H54 (cell line): ENCODE measurements at regions not wholly inside any gene's neighbourhood (a gene's known extent, or its start where the extent isn't known, plus 50 kb on each side); places are given as distances from the start of the nearest gene placed in this dataset.
"Not testable (repeated sequence)": the region's sequence is repeated elsewhere in the genome, so short reads cannot be mapped to it uniquely, and the experiment has no call there.

Experiments
- DNase-seq: peaks from one replicate; pipeline ENCODE4 v3.0.0; 2011; ENCODE audit warnings: low spot score, mixed read lengths; ENCODE audit not compliant: insufficient read length
- FAIRE-seq: peaks from 3 replicates; lab custom pipeline; 2011; peaks lifted over from hg19 to GRCh38; lab: Jason Lieb, UNC
- POLR2A ChIP-seq: IDR thresholded peaks from 2 replicates; pipeline ENCODE4 v1.6.1; 2011; ENCODE audit warnings: low read depth, mild to moderate bottlenecking, low read length

DNA sequence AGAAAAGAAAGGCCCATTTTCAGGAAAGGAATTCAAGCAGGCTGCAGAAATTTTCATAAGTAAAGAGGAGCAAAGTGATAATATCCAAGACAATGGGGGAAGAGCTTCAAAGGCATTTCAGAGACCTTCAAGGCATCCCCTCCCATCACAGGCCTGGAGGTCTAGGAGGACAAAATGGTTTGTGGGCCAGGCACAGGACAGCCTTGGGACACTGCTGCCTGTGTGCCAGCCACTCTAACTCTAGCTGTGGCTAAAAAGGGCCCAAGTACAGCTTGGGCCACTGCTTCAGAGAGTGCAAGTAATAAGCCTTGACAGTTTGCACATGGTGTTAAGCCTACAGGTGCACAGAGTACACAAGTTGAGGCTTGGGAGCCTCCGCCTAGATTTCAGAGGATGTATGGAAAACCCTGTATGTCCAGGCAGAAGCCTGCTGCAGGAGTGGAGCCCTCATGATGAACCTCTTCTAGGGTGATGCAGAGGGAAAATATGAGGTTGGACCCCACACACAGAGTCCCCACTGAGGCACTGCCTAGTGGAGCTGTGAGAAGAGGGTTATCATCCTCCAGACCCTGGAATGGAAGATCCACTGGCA, 51.8 kb upstream of the ZSWIM5 start:
- DNase-seq (no peak), FAIRE-seq (no peak)
- no peak for TF ChIP-seq POLR2A

GRCh38 chr1:45259053-45259452, 52.6 kb upstream of the ZSWIM5 start:
- no peak for FAIRE-seq
- TF ChIP-seq POLR2A: no peak
- DNase-seq: no peak

DNA sequence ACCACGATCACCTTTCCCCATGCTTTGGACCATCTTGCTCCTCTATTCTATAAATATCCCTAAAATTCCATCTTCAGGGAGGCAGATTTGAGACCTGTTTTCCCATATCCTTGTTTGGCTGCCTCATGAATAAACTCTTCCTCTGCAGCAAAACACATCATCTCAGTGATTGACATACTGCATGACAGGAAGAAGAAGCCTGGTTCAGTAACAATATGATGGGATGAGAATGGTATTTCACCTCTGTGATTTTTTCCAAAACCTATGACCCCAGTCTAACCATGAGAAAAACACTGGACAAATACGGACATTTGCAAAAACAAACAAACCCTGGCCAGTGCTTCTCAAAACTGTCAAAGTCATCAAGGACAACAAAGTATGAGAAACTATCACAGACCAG, 53.8 kb upstream of the ZSWIM5 start:
- no peak for TF ChIP-seq POLR2A
- DNase-seq: no peak
- FAIRE-seq: no peak

DNA sequence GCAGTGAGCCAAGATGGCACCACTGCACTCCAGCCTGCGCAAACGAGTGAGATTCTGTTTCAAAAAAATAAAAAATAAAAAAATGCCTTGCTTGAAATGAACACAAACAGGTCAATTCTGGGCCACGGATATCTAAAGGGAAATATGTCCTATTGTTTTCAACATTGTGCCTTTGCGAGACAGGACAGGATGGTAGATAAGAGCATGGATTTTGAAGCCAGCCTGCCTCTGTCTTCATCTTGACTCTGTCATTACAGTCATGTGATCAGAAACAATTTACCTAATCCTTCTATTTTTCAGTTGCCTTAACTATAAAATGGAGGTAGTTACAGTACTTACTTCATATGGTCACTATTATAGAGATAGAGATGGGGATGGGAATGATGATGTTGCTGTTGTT, 56.7 kb upstream of the ZSWIM5 start:
- no peak for TF ChIP-seq POLR2A
- DNase-seq (no peak), FAIRE-seq (no peak)

- no peak for DNase-seq
- TF ChIP-seq POLR2A: no peak
- FAIRE-seq: no peak
Measured at GRCh38 chr1:45265244-45265643, 58.8 kb upstream of the ZSWIM5 start.

DNA sequence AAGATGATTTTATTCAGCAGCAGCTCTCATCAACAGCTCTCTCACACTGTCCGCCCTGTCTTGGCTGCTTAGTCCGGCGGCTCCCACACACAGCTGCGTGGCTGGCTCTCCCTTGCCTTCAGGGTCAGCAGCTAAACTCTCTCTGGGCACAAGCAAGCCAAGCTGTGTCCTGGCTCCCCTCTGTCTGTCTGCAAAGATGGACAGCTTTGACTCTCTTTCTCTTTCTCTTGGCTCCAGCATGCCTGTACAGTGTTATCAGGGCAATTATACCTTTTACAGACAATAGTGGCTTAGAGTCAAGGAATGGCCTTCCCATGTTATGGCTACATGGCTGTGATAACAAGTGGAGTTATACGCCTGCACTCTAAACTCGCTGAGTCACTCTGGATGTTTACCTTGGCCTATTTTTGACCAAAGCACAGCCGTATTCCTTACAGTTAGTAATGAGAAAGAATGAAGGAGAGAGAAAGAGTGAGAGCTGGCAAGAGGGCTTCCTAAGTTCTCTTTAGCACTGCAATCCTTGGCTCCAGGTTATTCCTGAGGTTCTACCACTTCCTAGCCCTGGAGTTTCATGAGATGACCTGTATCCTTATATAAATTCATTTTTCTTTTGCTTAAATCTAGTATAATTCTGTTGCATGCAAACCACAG, 59.9 kb upstream of the ZSWIM5 start:
- no peak for TF ChIP-seq POLR2A
- DNase-seq: peak; percentile 10
- FAIRE-seq: peak; percentile 75

- FAIRE-seq, DNase-seq: not testable (repeated sequence)
Measured at GRCh38 chr1:45268310-45268709, 58.4 kb upstream of the HPDL start.

- not testable (repeated sequence) for FAIRE-seq, DNase-seq
Measured at GRCh38 chr1:45272267-45272666, 54.4 kb upstream of the HPDL start.

GRCh38 chr1:45272913-45273371, 53.8 kb upstream of the HPDL start:
- FAIRE-seq (no peak), DNase-seq (no peak)
- TF ChIP-seq POLR2A: no peak

DNA sequence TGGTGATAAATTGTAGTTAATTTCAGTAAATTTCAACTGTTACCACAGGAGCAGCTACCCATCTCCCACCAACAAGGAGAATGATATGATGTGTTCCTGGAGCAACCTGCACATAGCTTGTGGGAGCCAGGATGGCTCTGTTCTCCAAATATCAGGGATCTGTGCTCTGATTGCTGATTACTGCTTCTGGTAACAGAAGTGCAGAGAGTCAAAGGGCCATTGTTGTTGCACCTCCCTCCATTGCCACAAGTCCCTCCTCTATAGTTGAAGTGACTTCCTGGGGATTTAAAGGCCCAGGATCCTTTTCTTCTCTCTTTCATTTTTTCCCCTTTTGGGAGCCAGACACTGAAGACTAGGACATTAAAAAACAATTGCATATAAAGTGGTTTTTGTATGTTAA, 51.6 kb upstream of the HPDL start:
- FAIRE-seq (no peak), DNase-seq (no peak)
- TF ChIP-seq POLR2A: no peak
